Fibroblast of mammary gland (primary cell): ENCODE measurements at regions not wholly inside any gene's neighbourhood (a gene's known extent, or its start where the extent isn't known, plus 50 kb on each side); places are given as distances from the start of the nearest gene placed in this dataset.

ENCODE experiments used
- DNase-seq: peaks from one replicate; pipeline ENCODE4 v3.0.0-alpha.2; 2010; ENCODE audit warnings: low read depth
- H3K4me3 ChIP-seq: 2 replicates; pipeline ENCODE4 v1.5.1; 2011; ENCODE audit warnings: low read depth, mild to moderate bottlenecking, low read length, moderate library complexity; ENCODE audit not compliant: control insufficient read depth
- CTCF ChIP-seq: conservative IDR thresholded peaks from 2 replicates; pipeline ENCODE4 v1.5.1; 2011; ENCODE audit warnings: low read depth, low read length, inconsistent platforms; ENCODE audit not compliant: control insufficient read depth, insufficient read depth

GRCh38 chr9:124197177-124198095 lies 60.3 kb upstream of the NEK6 start:
- no peak for TF ChIP-seq CTCF
- DNase-seq, result no peak
- no peak overlapping the region for H3K4me3 ChIP-seq

DNA sequence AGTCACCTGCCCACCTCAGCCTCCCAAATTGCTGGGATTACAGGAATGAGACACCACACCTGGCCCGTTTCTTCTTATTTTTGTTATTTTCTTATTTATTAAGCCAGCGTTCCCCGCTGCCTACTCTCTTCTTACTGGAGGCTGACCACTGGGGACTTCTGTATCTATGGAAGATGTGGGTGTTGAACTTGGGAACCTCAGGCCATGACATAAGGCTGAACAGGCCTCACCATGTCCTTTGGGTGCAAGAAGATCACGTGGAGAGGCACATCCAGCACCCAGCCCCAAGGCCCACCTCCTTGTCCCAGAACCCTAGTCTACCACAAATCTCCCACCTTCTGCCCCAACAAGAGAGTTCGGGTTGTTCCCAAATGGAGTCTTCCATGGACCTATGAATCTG lies 59.4 kb upstream of the NEK6 start:
- no peak for TF ChIP-seq CTCF
- no peak for DNase-seq
- H3K4me3 ChIP-seq, result no peak overlapping the region

DNA sequence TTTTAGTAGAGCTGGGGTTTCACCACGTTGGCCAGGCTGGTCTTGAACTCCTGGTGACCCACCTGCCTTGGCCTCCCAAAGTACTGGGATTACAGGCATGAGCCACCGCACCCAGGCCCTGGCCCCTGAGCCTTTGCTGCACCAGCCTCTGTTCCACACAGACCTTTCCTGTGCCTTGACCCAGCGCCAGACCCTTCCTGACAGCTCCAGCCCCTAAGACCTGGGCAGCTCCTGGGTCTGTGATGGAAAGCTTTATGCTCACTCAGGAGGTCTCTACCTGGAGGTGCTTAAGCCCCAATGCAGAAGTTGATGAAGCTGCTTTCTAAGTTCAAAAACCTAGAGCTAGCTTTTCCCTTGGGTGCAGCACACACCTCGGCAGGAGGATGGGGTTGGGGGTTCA lies 58.8 kb upstream of the NEK6 start:
- TF ChIP-seq CTCF, result no peak
- DNase-seq, result no peak
- H3K4me3 ChIP-seq, result no peak overlapping the region

DNA sequence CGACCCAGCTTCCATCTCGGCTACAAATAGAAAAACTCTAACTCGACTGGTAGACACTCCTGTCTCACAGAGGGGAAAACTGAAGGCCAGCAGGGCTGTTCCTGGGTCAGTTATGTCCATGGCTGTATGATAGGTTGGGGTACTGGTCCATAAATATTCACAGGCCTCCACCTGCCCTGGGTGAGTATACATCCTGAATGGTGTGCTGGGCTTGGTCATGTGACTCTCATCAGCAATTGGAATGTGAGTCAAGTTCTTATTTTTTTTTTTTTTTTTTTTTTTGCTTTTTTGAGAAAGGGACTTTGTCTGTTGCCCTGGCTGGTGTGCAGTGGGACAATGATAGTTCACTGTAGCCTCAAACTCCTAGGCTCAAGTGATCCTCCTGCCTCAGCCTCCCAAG lies 58.3 kb upstream of the NEK6 start:
- DNase-seq, result no peak
- no peak overlapping the region for H3K4me3 ChIP-seq
- no peak for TF ChIP-seq CTCF

- TF ChIP-seq CTCF, result no peak
- no peak for DNase-seq
- H3K4me3 ChIP-seq, result no peak overlapping the region
Observed at GRCh38 chr9:124202447-124202971, 55.2 kb upstream of the NEK6 start.

DNA sequence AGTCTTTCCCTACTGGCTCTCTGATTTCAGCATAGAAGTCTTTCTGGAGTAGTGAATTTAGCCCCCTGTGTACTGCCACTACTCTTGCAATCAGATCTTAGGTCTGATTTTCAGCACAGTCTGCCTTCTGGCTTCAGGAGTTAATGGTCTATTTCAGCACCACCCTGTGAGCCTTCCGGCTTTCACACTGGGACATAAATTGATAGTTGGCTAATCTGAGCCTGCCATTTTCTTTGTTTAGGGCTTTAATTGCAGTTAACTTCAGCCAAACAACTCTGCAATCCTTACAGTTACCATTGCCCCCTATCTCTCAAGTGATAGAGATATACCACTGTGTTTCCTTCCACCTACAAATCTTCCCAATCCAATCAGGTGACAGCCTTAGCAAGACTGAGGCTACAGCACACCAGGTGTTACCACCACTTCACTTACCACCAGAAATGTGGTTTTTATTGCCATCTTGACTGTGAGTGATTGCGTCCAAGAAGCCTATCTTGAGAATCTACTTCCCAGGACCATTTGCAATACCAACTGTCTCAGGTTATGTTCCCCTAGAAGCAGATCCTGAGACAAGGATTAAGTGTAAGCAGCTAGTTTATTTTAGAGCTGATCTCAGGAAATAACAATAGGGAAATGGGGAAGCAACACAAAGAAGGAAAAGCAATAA lies 51.9 kb upstream of the NEK6 start:
- DNase-seq, result no peak
- TF ChIP-seq CTCF, result no peak
- H3K4me3 ChIP-seq, result no peak overlapping the region
